ENCODE measurements at regions not wholly inside any gene's neighbourhood (a gene's known extent, or its start where the extent isn't known, plus 50 kb on each side); places are given as distances from the start of the nearest gene placed in this dataset.

GRCh38 chrX:69306063-69306404 lies 140.8 kb upstream of the PJA1 start:
- no peak for DNase-seq (ENCODE audit: low read depth in 3 of 3, low spot score in 1 of 3)

- no peak for DNase-seq (ENCODE audit: low read depth in 3 of 3, low spot score in 1 of 3)
Measured at GRCh38 chrX:69305333-69306062, 140.2 kb upstream of the PJA1 start.

- no peak for DNase-seq (ENCODE audit: low read depth in 3 of 3, low spot score in 1 of 3)
Measured at GRCh38 chrX:69303231-69303630, 138.0 kb upstream of the PJA1 start.

- DNase-seq (ENCODE audit: low read depth in 3 of 3, low spot score in 1 of 3), result no peak
Measured at GRCh38 chrX:69299951-69300714, 134.9 kb upstream of the PJA1 start.

- DNase-seq (ENCODE audit: low read depth in 3 of 3, low spot score in 1 of 3), result no peak
Measured at GRCh38 chrX:69299285-69299684, 134.0 kb upstream of the PJA1 start.

GRCh38 chrX:69298466-69299140 lies 133.3 kb upstream of the PJA1 start:
- no peak for DNase-seq (ENCODE audit: low read depth in 3 of 3, low spot score in 1 of 3)

- DNase-seq (ENCODE audit: low read depth in 3 of 3, low spot score in 1 of 3), result no peak
Measured at GRCh38 chrX:69297506-69297905, 132.3 kb upstream of the PJA1 start.

GRCh38 chrX:69293776-69294601 lies 128.7 kb upstream of the PJA1 start:
- no peak for DNase-seq (ENCODE audit: low read depth in 3 of 3, low spot score in 1 of 3)

GRCh38 chrX:69291116-69291515 lies 125.9 kb upstream of the PJA1 start:
- DNase-seq (ENCODE audit: low read depth in 3 of 3, low spot score in 1 of 3), result no peak

- DNase-seq (ENCODE audit: low read depth in 3 of 3, low spot score in 1 of 3), result no peak
Measured at GRCh38 chrX:69290292-69290691, 125.0 kb upstream of the PJA1 start.

- no peak for DNase-seq (ENCODE audit: low read depth in 3 of 3, low spot score in 1 of 3)
Measured at GRCh38 chrX:69289793-69290123, 124.5 kb upstream of the PJA1 start.

GRCh38 chrX:69289046-69289792 lies 124.0 kb upstream of the PJA1 start:
- no peak for DNase-seq (ENCODE audit: low read depth in 3 of 3, low spot score in 1 of 3)

GRCh38 chrX:69287095-69287494 lies 121.8 kb upstream of the PJA1 start:
- DNase-seq (ENCODE audit: low read depth in 3 of 3, low spot score in 1 of 3), result no peak

GRCh38 chrX:69286565-69286906 lies 121.3 kb upstream of the PJA1 start:
- no peak for DNase-seq (ENCODE audit: low read depth in 3 of 3, low spot score in 1 of 3)

- DNase-seq (ENCODE audit: low read depth in 3 of 3, low spot score in 1 of 3), result peak in 2 of 3 donors; percentile 23 to 48
Measured at GRCh38 chrX:69285881-69286564, 120.8 kb upstream of the PJA1 start.

- no peak for DNase-seq (ENCODE audit: low read depth in 3 of 3, low spot score in 1 of 3)
Measured at GRCh38 chrX:69285401-69285877, 120.2 kb upstream of the PJA1 start.

- no peak for DNase-seq (ENCODE audit: low read depth in 3 of 3, low spot score in 1 of 3)
Measured at GRCh38 chrX:69284491-69284890, 119.2 kb upstream of the PJA1 start.

GRCh38 chrX:69282893-69283690 lies 117.8 kb upstream of the PJA1 start:
- DNase-seq (ENCODE audit: low read depth in 3 of 3, low spot score in 1 of 3), result no peak

GRCh38 chrX:69280933-69281332 lies 115.7 kb upstream of the PJA1 start:
- DNase-seq (ENCODE audit: low read depth in 3 of 3, low spot score in 1 of 3), result no peak

Data from stimulated activated CD4-positive, alpha-beta T cell treated with anti-CD3 and anti-CD28 coated beads, TNF-alpha, amount 100 ng/mL, for 1 hour (primary cell).